ENCODE measurements at regions not wholly inside any gene's neighbourhood (a gene's known extent, or its start where the extent isn't known, plus 50 kb on each side); places are given as distances from the start of the nearest gene placed in this dataset.
A peak's percentile ranks its signal among the peaks of the same experiment; 100 is the strongest.

GRCh38 chr9:4921449-4921848, 63.6 kb upstream of the JAK2 start:
- intact Hi-C loops (cut with DNase I): no loop called here
- TF ChIP-seq CTCF (IDR thresholded peaks at IDR 0.05) (no peak), POLR2A (IDR thresholded peaks at IDR 0.05) (no peak)
- Histone ChIP-seq H3K36me3 (no peaks in the 10 kb centered on the region), H3K27ac (no peak overlapping the region), H3K4me3 (replicated peaks in 1 of 3) (no peak overlapping the region), H3K4me1 (peaks cover 0 to 2% of the 10 kb centered on the region in 2 donors), H3K9me3 (no peaks in the 10 kb centered on the region), H3K27me3 (no peaks in the 10 kb centered on the region)
- no peak for DNase-seq
- 97 to 100% methylated on average over 1 of the region's 1 CpG for WGBS, 2 donors

- no peak overlapping the region for H3K27ac ChIP-seq
- no peak for DNase-seq
- 95 to 97% methylated on average over 2 of the region's 2 CpGs for WGBS, 2 donors
- TF ChIP-seq POLR2A (IDR thresholded peaks at IDR 0.05): no peak
- no peak for TF ChIP-seq CTCF (IDR thresholded peaks at IDR 0.05)
- H3K4me3 ChIP-seq (replicated peaks in 1 of 3): no peak overlapping the region
- peaks cover 0 to 5% of the 10 kb centered on the region in 2 donors for H3K4me1 ChIP-seq
- H3K27me3 ChIP-seq: no peaks in the 10 kb centered on the region
- no peaks in the 10 kb centered on the region for H3K9me3 ChIP-seq
- intact Hi-C loops (cut with DNase I): no loop called here
- H3K36me3 ChIP-seq: no peaks in the 10 kb centered on the region
Measured at GRCh38 chr9:4922101-4922500, 63.0 kb upstream of the JAK2 start.

GRCh38 chr9:4922730-4923129, 62.3 kb upstream of the JAK2 start:
- Histone ChIP-seq H3K27ac (no peak overlapping the region), H3K9me3 (no peaks in the 10 kb centered on the region), H3K36me3 (no peaks in the 10 kb centered on the region), H3K27me3 (no peaks in the 10 kb centered on the region), H3K4me1 (peaks cover 0 to 5% of the 10 kb centered on the region in 2 donors), H3K4me3 (replicated peaks in 1 of 3) (no peak overlapping the region)
- 64 to 65% methylated on average over 2 of the region's 2 CpGs for WGBS, 2 donors
- intact Hi-C loops (cut with DNase I): no loop called here
- no peak for TF ChIP-seq CTCF (IDR thresholded peaks at IDR 0.05)
- no peak for TF ChIP-seq POLR2A (IDR thresholded peaks at IDR 0.05)
- no peak for DNase-seq

GRCh38 chr9:4923141-4923540, 61.9 kb upstream of the JAK2 start:
- TF ChIP-seq POLR2A (IDR thresholded peaks at IDR 0.05) (no peak), CTCF (IDR thresholded peaks at IDR 0.05) (no peak)
- Histone ChIP-seq H3K4me1 (peaks cover 0 to 5% of the 10 kb centered on the region in 2 donors), H3K9me3 (no peaks in the 10 kb centered on the region), H3K36me3 (no peaks in the 10 kb centered on the region), H3K4me3 (replicated peaks in 1 of 3) (no peak overlapping the region), H3K27me3 (no peaks in the 10 kb centered on the region), H3K27ac (no peak overlapping the region)
- DNase-seq: no peak
- intact Hi-C loops (cut with DNase I): no loop called here
- 51 to 71% methylated on average over 1 of the region's 1 CpG for WGBS, 2 donors

GRCh38 chr9:4923580-4924544, 61.2 kb upstream of the JAK2 start:
- Histone ChIP-seq H3K27ac (no peak overlapping the region), H3K4me3 (replicated peaks in 1 of 3) (no peak overlapping the region), H3K9me3 (no peaks in the 10 kb centered on the region), H3K4me1 (peaks cover 0 to 5% of the 10 kb centered on the region in 2 donors), H3K36me3 (no peaks in the 10 kb centered on the region), H3K27me3 (no peaks in the 10 kb centered on the region)
- 69 to 75% methylated on average over 5 of the region's 5 CpGs for WGBS, 2 donors
- intact Hi-C loops (cut with DNase I): no loop called here
- peak in 1 of 6 experiments; percentile 18 for TF ChIP-seq CTCF (IDR thresholded peaks at IDR 0.05)
- TF ChIP-seq POLR2A (IDR thresholded peaks at IDR 0.05): no peak
- DNase-seq: no peak

Data from thyroid gland (tissue), 4 donors.